Central memory CD8-positive, alpha-beta T cell (primary cell): ENCODE measurements at regions not wholly inside any gene's neighbourhood (a gene's known extent, or its start where the extent isn't known, plus 50 kb on each side); places are given as distances from the start of the nearest gene placed in this dataset.

Experiments
- ATAC-seq: fragments of 150-1000 bp; cut with Tn5 transposase; replicated peaks from 2 replicates; pipeline ENCODE4 v1.10.0; 2022; ENCODE audit warnings: mild to moderate bottlenecking, moderate FRiP score, moderate number of reproducible peaks; ENCODE audit not compliant: poor library complexity, severe bottlenecking; ENCODE audit errors: extremely low read depth
- DNase-seq, 2 donors: peaks; one replicate each; pipeline ENCODE4 v3.0.0; 2021; ENCODE audit warnings: low spot score in 2 of 2
- H3K27ac Mint-ChIP-seq: one replicate; pipeline ENCODE4 v1.8.0; 2022; ENCODE audit warnings: low read depth, mild to moderate bottlenecking, moderate library complexity, mixed read lengths
- H3K27me3 Mint-ChIP-seq: one replicate; pipeline ENCODE4 v1.8.0; 2022; ENCODE audit warnings: mixed read lengths
- H3K36me3 Mint-ChIP-seq: one replicate; pipeline ENCODE4 v1.8.0; 2022; ENCODE audit warnings: mild to moderate bottlenecking, moderate library complexity, mixed read lengths; ENCODE audit not compliant: insufficient read depth
- H3K4me1 Mint-ChIP-seq: one replicate; pipeline ENCODE4 v1.8.0; 2022; ENCODE audit warnings: mixed read lengths
- H3K4me3 Mint-ChIP-seq: one replicate; pipeline ENCODE4 v1.8.0; 2022; ENCODE audit warnings: mild to moderate bottlenecking, moderate library complexity, mixed read lengths
- H3K9me3 Mint-ChIP-seq: one replicate; pipeline ENCODE4 v1.8.0; 2022; ENCODE audit warnings: mixed read lengths

- Mint-ChIP-seq H3K27ac (peak overlapping the region; percentile 86), H3K36me3 (peaks cover 2% of the 10 kb centered on the region), H3K9me3 (peaks cover 5% of the 10 kb centered on the region), H3K27me3 (no peaks in the 10 kb centered on the region), H3K4me3 (peak overlapping the region; percentile 66), H3K4me1 (peaks cover 80% of the 10 kb centered on the region)
- DNase-seq, result no peak
- no peak for ATAC-seq
Observed at GRCh38 chr2:8515864-8516533, 165.9 kb upstream of the ID2 start.

DNA sequence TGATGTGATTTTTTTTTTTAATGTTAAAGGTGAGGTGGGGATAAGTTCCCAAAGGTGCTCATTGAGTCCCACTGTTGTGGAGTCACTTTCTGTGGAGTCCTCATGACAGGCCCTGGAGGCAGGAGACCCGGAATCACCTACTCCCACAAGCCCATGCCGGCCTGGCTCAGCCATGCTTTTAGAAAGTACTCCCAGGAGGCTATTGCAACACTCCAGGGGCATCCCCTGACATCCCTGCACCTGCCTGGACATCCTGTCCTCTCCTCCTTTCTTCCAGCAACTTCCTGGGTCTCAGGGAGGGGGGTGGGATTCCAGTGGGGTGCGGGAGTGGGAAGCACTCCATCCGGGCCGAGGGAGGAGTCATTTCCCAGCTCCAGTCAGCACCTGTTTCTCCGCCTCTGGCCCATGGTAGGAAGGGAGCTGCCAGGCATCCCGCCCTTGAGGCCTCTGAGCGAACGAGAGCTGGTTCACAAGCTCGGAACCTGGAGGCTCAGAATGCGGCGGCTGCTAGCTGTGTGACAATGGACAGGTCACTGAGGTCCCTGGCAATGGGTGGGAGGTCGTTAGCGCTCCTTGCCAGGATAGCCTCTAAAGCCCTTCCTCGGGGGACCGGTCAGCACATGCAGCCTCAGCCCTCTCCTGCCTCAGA is 163.9 kb upstream of the ID2 start:
- DNase-seq, result no peak
- peaks cover 83% of the 10 kb centered on the region for H3K4me1 Mint-ChIP-seq
- no peak overlapping the region for H3K4me3 Mint-ChIP-seq
- peak overlapping the region; percentile 88 for H3K27ac Mint-ChIP-seq
- peaks cover 5% of the 10 kb centered on the region for H3K36me3 Mint-ChIP-seq
- H3K9me3 Mint-ChIP-seq, result peaks cover 5% of the 10 kb centered on the region
- no peak for ATAC-seq
- H3K27me3 Mint-ChIP-seq, result no peaks in the 10 kb centered on the region

GRCh38 chr2:8518979-8519668 is 162.7 kb upstream of the ID2 start:
- peak overlapping the region; percentile 88 for H3K27ac Mint-ChIP-seq

GRCh38 chr2:8520791-8521344 is 161.0 kb upstream of the ID2 start:
- peak overlapping the region; percentile 23 for H3K4me3 Mint-ChIP-seq
- peaks cover 3% of the 10 kb centered on the region for H3K36me3 Mint-ChIP-seq
- peak overlapping the region; percentile 88 for H3K27ac Mint-ChIP-seq
- H3K4me1 Mint-ChIP-seq, result peaks cover 72% of the 10 kb centered on the region
- no peaks in the 10 kb centered on the region for H3K9me3 Mint-ChIP-seq
- ATAC-seq (peak; percentile 55), DNase-seq (no peak)
- no peaks in the 10 kb centered on the region for H3K27me3 Mint-ChIP-seq

More at GRCh38 chr2:8518979-8519668, 162.7 kb upstream of the ID2 start:
- no peaks in the 10 kb centered on the region for H3K9me3 Mint-ChIP-seq
- H3K36me3 Mint-ChIP-seq, result peaks cover 5% of the 10 kb centered on the region
- H3K27me3 Mint-ChIP-seq, result no peaks in the 10 kb centered on the region
- DNase-seq, result no peak
- H3K4me3 Mint-ChIP-seq, result peak overlapping the region; percentile 65
- no peak for ATAC-seq
- peaks cover 85% of the 10 kb centered on the region for H3K4me1 Mint-ChIP-seq

DNA sequence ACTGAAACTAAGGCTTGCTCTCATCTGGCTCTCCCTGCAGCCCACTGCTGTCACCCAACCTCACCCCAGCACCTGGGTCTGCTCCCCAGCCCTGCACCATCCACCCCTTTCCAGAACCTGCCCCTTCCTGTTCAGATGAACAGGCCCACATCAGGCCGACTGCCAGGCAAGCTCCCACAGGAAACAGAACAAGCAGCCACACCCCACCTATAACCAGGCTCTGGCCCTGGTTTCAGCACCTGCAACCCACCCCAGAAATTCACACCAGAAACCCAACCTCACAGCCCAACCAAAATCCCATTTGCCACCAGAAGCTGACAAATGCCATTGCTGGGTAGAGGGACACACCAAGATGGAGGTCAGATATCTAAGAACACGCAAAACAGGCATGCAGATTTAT is 159.2 kb upstream of the ID2 start:
- Mint-ChIP-seq H3K36me3 (peaks cover 3% of the 10 kb centered on the region), H3K27ac (peak overlapping the region; percentile 88), H3K4me1 (peaks cover 62% of the 10 kb centered on the region), H3K9me3 (no peaks in the 10 kb centered on the region), H3K27me3 (no peaks in the 10 kb centered on the region), H3K4me3 (peak overlapping the region; percentile 57)
- ATAC-seq, result peak; percentile 40
- no peak for DNase-seq

DNA sequence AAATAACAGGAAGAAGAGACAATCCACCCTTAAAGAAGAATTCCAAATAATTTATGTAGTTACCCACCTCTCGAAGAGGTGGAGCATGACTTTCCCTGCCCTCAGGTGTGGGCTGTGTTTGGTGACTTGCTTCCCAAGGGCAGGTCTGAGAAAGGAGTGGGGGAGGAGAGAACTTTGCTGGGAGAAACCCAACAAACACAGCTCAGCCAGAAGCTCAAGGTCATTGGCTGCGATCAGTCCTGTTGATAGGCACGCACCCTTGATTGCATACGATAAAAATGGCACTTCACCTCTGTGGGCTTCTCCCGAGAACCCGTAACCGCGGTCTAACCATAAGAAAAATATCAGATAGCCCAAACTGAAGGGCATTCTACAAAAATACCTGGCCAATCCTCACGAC is 157.5 kb upstream of the ID2 start:
- peaks cover 51% of the 10 kb centered on the region for H3K4me1 Mint-ChIP-seq

GRCh38 chr2:8524823-8525222 is 157.0 kb upstream of the ID2 start:
- peaks cover 51% of the 10 kb centered on the region for H3K4me1 Mint-ChIP-seq

More for the DNA sequence above, 157.5 kb upstream of the ID2 start:
- H3K27ac Mint-ChIP-seq, result peak overlapping the region; percentile 88
- DNase-seq (no peak), ATAC-seq (no peak)
- no peak overlapping the region for H3K4me3 Mint-ChIP-seq
- peaks cover 3% of the 10 kb centered on the region for H3K36me3 Mint-ChIP-seq
- H3K9me3 Mint-ChIP-seq, result no peaks in the 10 kb centered on the region
- H3K27me3 Mint-ChIP-seq, result no peaks in the 10 kb centered on the region

GRCh38 chr2:8525236-8525581 is 156.6 kb upstream of the ID2 start:
- Mint-ChIP-seq H3K27me3 (no peaks in the 10 kb centered on the region), H3K4me3 (no peak overlapping the region), H3K4me1 (peaks cover 50% of the 10 kb centered on the region), H3K36me3 (peaks cover 3% of the 10 kb centered on the region), H3K9me3 (no peaks in the 10 kb centered on the region), H3K27ac (no peak overlapping the region)
- ATAC-seq, result no peak
- DNase-seq, result no peak

More at GRCh38 chr2:8524823-8525222, 157.0 kb upstream of the ID2 start:
- H3K27me3 Mint-ChIP-seq, result no peaks in the 10 kb centered on the region
- no peak for DNase-seq
- no peak overlapping the region for H3K27ac Mint-ChIP-seq
- no peaks in the 10 kb centered on the region for H3K9me3 Mint-ChIP-seq
- no peak overlapping the region for H3K4me3 Mint-ChIP-seq
- ATAC-seq, result no peak
- peaks cover 3% of the 10 kb centered on the region for H3K36me3 Mint-ChIP-seq

DNA sequence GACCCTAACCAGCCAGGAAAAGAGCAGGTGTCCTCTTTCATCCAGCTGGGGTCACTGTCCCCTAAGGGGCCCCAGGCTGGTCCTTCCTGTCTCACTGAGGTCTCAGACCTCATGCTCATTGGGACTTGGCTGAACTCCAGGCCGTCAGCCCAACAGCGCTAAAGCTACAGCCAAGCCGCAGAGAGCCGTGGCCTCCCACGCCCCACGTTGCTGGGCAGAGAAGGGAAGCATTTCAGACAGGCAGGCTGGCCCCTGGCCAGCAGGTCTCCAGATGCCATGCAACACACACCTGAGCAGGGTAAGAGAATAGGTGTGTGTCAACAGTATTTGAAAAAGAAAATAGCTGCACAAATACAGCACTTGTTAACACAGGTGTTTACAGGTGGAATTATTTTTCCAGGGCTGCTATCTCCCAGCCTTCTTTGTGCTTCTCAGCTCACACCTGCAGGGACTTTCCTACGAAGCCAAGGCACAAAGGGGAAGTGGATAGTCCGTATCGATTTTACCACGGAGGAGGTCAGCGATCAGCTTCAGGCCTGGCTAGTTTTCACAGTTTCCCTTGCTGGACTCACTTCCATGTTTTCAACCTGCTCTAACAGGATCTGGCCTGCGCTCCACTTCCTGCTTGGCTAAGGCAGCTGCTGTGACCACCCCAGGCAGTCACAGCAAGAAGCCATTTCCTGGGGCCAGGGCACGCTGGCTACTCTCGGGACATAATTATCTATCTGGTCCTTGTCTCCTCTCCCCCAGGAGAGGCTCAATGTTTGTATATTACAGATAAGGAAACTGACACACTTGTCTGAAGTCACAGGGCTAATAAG is 156.1 kb upstream of the ID2 start:
- DNase-seq, result no peak
- Mint-ChIP-seq H3K36me3 (peaks cover 3% of the 10 kb centered on the region), H3K4me1 (peaks cover 44% of the 10 kb centered on the region), H3K4me3 (no peak overlapping the region), H3K9me3 (peaks cover under 1% of the 10 kb centered on the region), H3K27ac (no peak overlapping the region), H3K27me3 (no peaks in the 10 kb centered on the region)
- no peak for ATAC-seq

DNA sequence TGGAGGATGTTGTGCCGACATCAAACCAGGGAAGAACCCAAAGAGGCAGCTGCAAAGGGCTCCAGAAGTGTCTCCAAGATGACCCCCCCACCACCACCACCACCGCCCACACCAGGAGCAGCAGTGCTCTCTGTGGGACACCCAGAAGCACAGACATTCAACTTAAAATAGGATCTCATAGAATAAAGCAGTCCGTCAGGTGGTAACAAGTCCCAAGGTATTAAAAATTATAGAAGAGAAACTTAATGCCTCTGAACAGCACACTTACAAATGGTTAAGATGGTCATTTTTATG is 155.5 kb upstream of the ID2 start:
- H3K9me3 Mint-ChIP-seq, result peaks cover 6% of the 10 kb centered on the region
- no peak overlapping the region for H3K27ac Mint-ChIP-seq
- H3K4me1 Mint-ChIP-seq, result peaks cover 39% of the 10 kb centered on the region
- ATAC-seq, result no peak
- no peak for DNase-seq
- H3K36me3 Mint-ChIP-seq, result peaks cover 3% of the 10 kb centered on the region
- H3K27me3 Mint-ChIP-seq, result no peaks in the 10 kb centered on the region
- H3K4me3 Mint-ChIP-seq, result no peak overlapping the region

DNA sequence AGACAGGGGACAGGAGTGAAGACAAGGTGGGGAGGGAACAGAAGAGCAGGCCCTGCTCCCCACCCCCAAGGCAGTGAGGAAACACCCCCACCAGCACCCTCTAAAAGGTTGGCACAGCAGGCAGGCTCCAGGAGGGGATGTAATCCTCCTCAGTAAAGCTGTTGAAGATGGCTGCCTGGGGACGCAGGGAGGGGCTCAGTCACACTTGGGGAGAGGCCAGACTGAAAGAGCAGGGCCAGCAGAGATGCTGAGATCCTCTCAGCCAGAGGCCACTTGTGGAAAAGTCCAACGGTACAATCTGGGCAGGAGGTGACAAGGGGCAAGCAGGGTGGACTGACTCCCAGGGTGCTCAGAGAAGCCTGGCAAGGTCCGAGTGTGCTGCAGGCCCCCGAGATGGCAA is 154.8 kb upstream of the ID2 start:
- Mint-ChIP-seq H3K4me3 (no peak overlapping the region), H3K9me3 (peaks cover 7% of the 10 kb centered on the region), H3K27ac (no peak overlapping the region), H3K36me3 (peaks cover 3% of the 10 kb centered on the region), H3K27me3 (no peaks in the 10 kb centered on the region), H3K4me1 (peaks cover 32% of the 10 kb centered on the region)
- ATAC-seq (no peak), DNase-seq (no peak)

GRCh38 chr2:8527676-8528075 is 154.2 kb upstream of the ID2 start:
- Mint-ChIP-seq H3K4me1 (peaks cover 26% of the 10 kb centered on the region), H3K36me3 (peaks cover 2% of the 10 kb centered on the region), H3K27ac (peak overlapping the region; percentile 3), H3K27me3 (no peaks in the 10 kb centered on the region), H3K9me3 (peaks cover 11% of the 10 kb centered on the region), H3K4me3 (no peak overlapping the region)
- ATAC-seq (no peak), DNase-seq (no peak)
